ENCODE measurements at regions not wholly inside any gene's neighbourhood (a gene's known extent, or its start where the extent isn't known, plus 50 kb on each side); places are given as distances from the start of the nearest gene placed in this dataset.
"Not testable (repeated sequence)": the region's sequence is repeated elsewhere in the genome, so short reads cannot be mapped to it uniquely, and the experiment has no call there.

GRCh38 chr13:80688593-80688992 is 347.7 kb upstream of the SPRY2 start:
- DNase-seq: no peak

- peak in 1 of 4 experiments; percentile 10 for DNase-seq
Measured at GRCh38 chr13:80685942-80686341, 345.0 kb upstream of the SPRY2 start.

GRCh38 chr13:80684217-80684991 is 343.5 kb upstream of the SPRY2 start:
- DNase-seq: no peak

DNA sequence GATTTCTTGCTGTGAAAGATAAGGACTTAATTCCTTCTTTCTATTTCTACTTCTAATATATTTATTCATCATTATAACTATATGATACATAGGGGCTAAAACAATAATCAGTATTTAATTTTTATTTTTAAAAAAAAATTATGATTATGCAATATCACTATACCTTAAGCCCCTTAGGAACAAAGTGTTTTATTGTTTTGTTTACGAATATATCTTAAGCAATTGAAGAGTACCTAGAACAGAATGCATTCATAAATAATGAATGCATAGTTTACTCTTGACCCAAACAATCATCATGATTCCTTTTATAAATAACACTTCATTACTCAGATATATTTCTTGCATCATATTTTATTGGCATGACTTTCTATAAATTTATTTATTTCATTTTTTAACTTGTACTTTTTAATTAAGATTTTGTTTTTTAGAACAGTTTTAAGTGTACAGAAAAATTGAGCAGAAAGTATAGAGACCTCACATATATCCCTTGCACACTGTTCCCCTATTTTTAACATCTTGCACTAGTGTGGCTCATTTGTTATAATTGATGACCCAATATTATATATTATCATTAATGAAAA is 339.9 kb upstream of the SPRY2 start:
- no peak for DNase-seq

GRCh38 chr13:80679423-80679822 is 338.5 kb upstream of the SPRY2 start:
- DNase-seq: no peak

DNA sequence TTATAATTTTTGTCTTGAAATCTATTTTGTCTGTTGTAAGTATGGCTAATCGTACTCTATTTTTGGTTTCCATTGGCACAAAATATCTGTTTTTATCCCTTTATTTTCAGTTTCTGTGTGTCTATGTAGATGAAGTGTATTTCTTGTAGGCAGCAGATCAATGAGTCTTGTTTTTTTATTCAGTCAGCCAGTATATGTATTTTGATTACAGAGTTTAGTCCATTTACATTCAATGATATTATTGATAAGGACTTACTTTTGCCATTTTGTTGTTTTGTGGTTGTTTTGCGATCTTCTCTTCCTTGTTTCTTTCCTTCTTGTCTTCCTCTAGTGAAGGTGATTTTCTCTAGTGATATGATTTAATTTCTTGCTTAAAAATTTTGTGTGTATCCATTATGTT is 336.3 kb upstream of the SPRY2 start:
- no peak for DNase-seq

DNA sequence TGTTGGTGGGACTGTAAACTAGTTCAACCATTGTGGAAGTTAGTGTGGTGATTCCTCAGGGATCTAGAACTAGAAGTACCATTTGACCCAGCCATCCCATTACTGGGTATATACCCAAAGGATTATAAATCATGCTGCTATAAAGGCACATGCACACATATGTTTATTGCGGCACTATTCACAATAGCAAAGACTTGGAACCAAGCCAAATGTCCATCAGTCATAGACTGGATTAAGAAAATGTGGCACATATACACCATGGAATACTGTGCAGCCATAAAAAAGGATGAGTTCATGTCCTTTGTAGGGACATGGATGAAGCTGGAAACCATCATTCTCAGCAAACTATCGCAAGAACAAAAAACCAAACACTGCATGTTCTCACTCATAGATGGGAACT is 334.5 kb upstream of the SPRY2 start:
- DNase-seq: not testable (repeated sequence)

GRCh38 chr13:80671773-80672172 is 330.8 kb upstream of the SPRY2 start:
- DNase-seq: no peak

- no peak for DNase-seq
Measured at GRCh38 chr13:80669112-80669511, 328.2 kb upstream of the SPRY2 start.

- no peak for DNase-seq
Measured at GRCh38 chr13:80668452-80668851, 327.5 kb upstream of the SPRY2 start.

DNA sequence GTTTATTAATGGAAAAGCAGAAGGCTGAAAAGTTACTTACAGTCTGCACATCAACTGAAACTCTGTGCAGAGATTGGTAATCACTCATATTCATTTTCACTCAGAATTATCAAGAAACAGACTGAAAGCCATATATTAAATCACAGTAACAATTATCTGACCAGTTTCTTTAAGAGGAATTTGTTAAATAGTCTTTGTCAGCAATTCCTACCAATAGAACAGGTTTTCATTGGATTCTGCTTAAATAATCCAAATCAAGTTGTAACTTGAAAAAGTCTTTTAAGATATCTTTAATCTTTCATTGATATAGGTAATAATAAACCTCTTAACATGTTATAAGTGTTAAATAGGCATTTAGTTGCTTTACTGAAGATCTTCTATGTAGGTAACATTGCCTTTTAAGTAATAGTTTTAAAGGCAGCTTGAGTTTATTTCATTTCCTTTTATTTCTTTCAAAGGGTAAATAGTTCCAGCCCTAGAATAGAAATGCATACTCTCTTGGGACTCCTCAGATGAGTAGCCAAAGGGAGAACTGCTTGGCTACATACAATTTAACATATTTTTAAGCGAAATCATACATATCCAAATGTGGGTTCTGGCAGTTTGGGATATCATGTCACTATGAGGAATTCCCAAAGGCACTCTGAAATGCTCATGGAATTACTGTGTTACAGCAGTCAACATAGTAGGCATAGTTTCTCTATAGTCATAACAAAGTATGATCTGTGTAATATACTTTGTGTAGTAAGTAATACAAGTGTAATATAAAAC is 326.0 kb upstream of the SPRY2 start:
- DNase-seq: no peak

- no peak for DNase-seq
Measured at GRCh38 chr13:80665792-80666333, 324.9 kb upstream of the SPRY2 start.

- DNase-seq: no peak
Measured at GRCh38 chr13:80664950-80665349, 324.0 kb upstream of the SPRY2 start.

DNA sequence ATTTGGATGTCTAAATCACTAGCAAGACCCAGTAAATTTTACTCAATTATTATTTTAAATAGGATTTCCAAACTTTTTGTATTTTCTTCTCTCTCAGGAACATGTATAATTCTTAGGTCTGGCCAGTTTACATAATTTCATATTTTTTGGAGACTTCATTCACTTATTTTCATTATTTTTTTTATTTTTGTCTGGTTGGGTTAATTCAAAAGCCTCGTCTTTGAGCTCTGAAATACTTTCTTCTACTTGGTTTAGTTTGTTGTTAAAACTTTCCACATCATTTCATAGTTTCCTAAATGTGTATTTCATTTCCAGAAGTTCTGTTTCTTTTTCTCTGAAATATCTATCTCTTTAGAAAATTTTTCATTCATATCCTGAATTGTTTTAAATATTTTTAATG is 322.9 kb upstream of the SPRY2 start:
- DNase-seq: no peak

DNA sequence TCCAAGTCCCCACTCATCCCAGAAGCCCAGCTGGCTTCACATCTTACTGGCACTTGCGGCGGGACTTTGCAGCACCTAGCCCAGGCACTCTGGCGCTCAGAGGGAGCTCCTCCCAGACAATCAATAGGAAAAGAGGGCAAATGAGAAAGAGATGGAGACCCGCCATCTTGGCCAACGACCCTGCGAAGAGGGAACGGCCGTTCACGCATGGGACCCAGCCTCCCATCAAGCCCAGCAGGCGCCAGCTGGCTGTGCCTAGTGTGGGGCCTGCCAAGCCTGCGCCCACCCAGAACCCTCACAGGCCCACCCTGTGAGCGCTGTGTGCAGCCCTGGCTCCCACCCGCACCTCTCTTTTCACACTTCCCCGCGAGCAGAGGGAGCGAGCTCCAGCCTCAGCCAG is 317.8 kb upstream of the SPRY2 start:
- no peak for DNase-seq

GRCh38 chr13:80656512-80656904 is 315.6 kb upstream of the SPRY2 start:
- no peak for DNase-seq

DNA sequence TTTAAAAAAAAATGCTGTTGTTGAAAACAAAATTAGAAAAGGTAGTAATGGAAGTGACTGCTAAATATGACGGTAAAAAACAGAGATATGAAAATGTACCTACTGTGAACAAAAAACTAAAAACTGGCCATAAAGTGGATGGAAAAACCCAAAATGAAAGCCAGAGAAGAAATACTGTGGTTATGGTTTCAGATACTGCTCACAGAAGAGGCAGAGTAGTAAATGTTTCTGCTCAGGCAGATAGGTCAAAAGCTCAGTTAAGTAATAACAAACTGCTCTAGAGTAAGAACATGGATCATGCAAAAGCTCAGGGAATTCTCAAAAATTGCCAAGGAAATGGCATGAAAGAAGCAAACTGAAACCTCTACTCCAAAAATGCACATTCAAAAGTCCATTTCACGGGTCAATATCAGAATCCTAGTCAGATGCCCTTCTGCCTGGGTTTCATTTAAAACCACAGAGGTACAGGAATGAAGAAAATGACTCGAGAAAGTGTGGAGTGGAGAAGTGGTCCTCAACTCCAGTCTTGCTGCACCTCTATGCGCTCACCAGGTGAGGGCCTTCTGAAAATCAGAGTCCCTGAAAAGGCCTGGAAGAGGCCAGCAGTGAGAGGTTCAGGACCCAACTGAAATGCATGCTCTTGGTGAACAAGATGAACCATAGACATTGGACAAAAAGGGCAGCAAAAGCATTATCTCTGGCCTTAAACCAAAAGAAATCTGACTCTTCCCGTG is 315.0 kb upstream of the SPRY2 start:
- no peak for DNase-seq

DNA sequence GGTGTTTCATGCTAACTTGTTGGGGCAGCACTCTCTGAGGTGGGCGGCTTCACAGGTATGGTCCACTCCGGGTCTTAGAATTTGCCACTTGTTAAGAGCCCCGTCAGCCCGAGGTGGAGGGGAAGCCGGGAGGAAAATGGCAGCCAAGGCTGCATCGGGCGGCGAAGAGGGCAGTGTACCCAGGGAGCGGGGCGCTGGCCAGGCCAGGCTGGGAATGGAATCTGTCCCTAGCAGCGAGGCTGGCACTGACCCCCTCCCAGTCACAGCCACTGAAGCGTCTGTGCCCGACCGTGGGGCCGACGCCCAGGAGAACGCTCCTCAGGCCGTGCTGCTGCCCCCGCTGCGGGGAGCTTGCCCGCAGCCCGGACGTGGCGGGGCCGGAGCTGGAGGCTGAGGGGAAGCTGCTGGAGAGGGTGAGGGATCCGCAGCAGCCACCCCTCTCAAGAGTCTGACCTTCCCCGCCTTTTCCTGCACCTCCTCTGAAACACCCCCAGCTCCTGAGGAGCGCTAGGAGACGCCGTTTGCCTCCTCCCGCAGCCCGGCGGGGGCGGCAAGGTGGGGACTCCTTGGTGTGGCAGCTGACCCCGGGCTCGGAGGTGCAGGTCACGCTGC is 313.8 kb upstream of the SPRY2 start:
- DNase-seq: peak in 2 of 4 experiments; percentile 0 to 9

GRCh38 chr13:80649274-80649673 is 308.3 kb upstream of the SPRY2 start:
- no peak for DNase-seq

- no peak for DNase-seq
Measured at GRCh38 chr13:80642641-80643040, 301.7 kb upstream of the SPRY2 start.

DNA sequence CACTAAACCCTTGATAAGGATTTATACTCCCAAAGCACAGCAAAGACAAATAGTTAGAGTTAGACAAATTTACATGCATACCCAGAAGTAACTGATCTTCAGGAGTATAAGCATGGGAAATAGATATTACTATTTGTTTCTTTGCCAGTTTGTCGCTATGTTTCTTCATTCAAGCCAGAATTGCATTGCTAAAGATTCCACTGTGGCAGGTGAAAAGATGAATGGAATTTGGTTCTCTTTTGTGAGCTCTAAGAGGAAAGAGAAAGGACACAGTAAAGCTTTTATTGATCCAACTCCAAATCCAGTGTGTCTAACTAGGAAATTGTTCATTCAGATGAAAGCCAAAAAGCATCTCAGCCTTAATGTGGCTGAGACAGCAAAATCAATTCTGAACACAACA is 292.3 kb upstream of the SPRY2 start:
- no peak for DNase-seq

DNA sequence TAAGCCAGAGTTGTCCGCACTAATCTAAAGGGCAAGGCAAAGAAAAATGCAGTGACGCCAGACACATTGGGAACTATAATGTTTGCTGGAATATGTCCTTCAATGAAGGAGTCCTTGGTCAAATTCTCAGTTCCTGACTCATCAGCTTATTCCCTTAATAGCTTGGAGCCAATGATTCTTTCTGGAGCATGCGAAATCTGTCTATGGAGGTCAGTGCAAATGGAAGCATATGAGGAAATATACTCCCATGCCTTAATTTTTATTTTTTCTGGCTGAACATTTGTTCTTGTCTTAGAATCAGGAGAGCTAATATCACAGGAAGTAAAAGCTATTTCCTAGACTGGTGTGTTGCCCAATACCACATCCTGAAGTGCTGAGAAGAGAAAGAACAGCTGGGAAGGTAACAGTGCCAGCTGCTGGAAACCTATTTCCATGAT is 289.8 kb upstream of the SPRY2 start:
- no peak for DNase-seq

Data from suppressor macrophage (primary cell).